GM21515 (cell line): ENCODE measurements at regions not wholly inside any gene's neighbourhood (a gene's known extent, or its start where the extent isn't known, plus 50 kb on each side); places are given as distances from the start of the nearest gene placed in this dataset.
"Not testable (repeated sequence)": the region's sequence is repeated elsewhere in the genome, so short reads cannot be mapped to it uniquely, and the experiment has no call there.

Source experiments
- ATAC-seq: cut with Tn5 transposase; IDR thresholded peaks from one replicate; pipeline ENCODE4 v1.9.1; 2021; ENCODE audit not compliant: unreplicated experiment

DNA sequence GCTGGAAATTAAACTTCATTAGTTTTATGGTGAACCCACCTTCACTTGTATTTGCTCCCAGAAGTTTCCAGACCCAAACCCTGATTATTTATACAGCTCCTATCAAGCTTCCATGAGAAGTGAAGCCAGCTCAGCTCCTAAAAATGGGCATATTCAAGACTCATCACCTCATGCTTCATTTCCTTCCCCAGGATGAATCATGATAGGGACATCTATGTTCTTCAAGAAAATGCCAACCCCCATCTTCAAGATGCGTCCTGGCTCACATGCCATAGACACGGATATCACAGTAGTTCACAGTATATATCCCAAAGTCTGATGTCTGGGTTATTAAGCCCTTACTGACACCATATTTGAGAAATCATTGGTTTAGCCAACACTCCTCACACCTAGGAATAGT is 217.6 kb downstream of the NPR3 start:
- ATAC-seq, result no peak

DNA sequence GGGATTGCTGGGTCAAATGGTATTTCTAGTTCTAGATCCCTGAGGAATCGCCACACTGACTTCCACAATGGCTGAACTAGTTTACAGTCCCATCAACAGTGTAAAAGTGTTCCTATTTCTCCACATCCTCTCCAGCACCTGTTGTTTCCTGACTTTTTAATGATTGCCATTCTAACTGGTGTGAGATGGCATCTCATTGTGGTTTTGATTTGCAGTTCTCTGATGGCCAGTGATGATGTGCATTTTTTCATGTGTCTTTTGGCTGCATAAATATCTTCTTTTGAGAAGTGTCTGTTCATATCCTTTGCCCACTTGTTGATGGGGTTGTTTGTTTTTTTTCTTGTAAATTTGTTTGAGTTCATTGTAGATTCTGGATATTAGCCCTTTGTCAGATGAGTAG is 220.3 kb downstream of the NPR3 start:
- ATAC-seq, result not testable (repeated sequence)

DNA sequence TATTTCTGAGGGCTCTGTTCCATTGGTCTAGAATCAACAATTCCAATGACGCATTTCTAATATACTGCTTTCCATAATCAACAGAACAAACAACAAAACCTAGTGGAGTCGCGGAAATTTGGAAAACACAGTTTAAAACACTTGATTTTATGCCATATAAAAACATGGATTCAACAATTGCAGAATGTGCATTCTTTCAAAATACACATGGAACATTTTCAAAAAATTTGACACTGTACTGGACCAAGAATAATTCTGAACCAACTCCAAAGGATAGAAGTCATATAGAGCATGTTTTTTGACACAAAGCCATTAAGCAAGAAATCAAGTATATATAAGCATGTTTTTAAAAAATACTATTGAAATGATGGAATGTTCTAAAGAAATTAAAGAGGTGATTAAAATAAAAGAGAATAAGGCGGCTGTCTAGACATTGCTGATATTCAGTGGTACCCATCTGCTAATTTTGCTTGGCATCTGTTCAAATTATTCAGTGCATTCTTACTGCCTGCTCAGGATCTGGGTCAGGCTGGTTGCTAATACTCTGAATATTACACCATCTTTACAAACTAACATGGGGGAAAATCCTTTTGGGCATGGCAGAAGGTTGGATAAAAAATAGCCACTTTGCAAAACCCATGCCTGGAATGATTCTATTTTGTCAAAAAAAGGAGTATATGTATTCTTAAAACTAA is 221.3 kb downstream of the NPR3 start:
- no peak for ATAC-seq

DNA sequence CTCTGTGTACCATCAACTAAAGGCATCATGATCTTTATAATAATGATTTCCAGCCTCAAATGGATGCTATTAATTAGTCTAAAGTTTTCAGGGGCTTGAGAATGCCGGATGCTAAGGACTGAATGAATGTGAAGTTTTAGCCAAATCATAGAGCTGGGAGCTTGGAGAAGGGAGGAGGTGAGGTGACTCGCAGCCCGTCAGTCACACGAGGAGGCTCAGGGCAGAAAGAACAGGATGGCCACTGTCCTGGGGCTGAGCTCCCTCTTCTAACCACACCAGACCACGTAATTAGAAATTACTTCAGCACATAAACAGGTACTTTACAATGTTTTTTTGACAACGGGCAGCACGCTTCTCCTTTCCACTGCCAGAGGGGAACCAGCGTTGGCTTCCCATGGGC is 222.6 kb downstream of the NPR3 start:
- ATAC-seq, result no peak

DNA sequence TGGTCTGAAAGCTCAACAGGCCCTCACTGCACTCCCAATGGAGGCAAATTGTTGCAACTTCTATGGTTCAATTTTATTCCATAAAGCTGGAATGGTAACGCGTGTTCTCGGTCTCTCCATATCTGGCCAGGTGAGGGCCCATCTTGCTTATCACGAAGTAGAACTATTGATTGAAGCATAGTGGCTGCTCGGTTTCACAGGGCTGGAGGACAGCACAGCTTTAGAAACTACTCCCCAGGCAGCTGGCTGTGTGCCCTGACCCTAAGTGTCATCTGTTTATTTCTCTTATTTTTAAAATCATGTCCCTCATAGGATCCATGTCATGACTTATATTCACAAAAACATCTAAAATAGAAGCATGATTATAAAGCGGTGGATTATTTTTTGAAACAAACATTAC is 223.4 kb downstream of the NPR3 start:
- no peak for ATAC-seq

DNA sequence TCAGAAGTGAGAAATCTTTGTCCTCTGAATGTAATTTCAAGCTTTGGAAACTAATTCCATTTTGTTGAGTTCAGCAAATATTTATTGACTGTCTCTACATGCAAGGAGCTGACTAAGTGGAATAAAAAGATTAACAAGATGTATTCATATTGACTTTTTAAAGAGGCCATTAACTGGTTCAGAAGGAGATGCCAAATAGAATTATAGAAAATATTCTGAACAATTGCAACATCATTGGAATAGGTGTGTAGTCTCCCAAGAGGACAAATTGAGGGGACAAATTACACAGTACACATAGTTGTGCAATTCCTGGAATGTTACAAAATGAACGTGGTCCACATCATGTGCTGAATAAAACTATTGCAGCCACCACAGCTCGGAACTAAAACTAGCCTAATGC is 224.2 kb downstream of the NPR3 start:
- ATAC-seq, result no peak

DNA sequence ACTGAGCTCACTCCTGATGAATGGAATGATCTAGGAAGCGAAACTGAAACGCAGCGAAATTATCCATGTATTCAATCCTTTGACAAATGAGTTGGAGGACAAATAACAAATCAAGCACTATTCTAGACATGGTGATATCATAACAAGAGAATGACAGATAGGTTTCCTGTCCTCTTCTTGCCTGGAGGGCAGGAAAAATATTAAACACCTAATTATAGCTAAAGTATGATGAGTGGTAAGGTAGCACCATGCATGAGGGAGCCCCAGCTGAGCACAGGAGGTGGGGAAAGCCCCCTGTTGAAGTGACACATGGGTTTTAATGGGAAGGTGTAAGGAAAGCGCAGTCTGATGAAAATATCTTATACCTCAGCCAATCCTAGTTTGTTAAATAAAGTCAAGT is 225.2 kb downstream of the NPR3 start:
- ATAC-seq, result no peak

DNA sequence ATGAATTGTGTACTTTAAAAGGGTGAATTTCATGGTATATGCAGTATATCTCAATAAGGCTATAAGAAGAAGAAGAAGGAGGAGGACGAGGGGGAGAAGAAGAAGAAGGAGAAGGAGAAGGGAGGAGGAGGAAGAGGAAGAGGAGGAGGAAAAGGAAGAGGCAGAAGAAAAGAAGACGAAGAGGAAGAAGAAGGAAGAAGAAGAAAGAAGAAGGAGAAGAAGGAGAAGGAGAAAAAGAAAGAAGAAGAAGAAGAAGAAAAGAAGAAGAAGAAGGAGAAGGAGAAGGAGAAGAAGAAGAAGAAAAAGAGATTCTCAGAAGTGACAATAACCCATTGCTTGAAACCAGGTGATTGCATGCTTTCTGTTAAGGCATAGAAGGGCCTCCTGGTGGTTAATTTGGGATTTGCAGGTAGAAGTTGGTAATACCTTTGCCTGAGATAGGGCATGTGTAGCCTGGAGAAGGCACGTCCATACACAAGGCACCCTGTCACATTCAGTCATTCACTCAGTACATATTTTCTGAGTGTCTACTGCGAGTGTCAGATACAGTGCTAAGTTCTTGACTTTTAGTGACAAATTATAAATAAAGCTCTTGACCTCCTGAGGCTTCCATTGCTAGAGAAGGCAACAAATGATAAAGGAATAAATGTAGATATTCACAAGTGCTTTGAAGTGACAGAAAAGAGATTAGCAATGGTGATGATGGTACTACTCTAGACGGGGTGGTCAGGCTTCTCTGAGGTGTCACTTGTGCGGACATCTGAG is 231.3 kb downstream of the NPR3 start:
- ATAC-seq, result peak; percentile 83

DNA sequence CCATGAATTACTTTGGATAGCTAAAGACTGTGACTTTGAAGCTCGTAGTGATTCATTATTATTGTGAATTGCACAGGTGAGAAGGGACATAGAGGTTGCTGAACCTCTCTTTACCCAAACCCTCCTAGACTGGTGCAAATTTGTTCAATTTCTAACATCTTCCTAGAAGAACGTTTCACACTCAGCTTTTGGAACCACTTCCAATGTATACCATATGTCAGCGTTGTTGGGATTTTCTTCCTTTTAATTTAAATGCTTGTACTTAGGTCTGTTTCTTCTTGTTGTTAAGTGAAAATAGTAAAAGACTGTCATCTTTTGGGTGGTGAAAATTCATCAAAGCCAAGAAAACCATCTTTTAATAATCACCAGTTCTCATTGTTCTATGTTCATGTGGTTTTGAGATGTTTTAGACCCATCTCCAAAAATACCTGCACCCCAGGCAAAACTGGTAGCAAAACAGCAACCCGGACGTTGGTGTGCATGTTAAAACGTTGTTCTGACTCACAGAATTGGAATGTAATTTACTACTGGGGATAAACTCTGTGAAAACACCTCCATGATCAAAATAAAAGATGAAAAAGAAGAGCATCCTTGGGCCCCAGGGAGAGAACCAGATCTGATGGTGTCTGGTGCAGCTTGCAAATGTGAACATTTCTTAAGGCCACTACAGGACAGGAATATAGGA is 238.3 kb downstream of the NPR3 start:
- no peak for ATAC-seq

DNA sequence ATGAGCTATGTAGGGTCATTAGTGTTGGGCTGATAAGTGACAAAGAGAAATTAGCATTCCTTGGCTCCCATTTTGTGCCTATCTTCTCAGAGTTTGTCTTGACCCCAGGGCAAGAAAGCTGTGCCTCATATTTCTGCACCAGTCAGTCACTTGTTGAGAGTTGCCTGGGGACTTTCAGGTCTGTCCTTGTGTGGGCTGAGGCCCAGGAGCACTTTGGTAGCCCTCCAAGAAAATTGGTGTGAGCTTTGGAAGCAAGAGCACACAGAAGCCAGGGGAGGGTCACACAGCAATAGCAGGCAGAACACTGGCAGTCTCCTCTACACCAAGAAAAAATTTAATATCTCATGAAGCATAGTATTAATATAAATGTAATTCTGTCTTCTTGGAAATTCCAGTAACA is 239.9 kb downstream of the NPR3 start:
- ATAC-seq, result no peak

DNA sequence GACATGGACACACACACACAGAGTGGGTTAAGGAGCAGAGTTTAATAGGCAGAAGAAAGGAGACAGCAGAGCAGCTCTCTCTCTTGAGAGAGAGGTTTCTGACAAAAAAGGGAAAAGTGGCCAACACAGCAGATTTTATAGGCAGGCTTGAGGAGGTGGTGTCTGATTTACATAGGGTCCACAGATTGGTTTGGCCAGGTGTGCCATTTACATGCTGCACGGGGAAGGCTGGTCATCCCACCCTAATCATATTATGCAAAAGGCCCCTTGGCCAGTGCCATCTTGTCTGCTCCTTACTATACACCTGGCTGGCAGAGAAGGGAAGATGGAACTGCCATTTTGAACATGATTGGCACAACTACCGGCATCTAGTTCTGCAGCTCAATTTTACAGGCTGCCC is 240.8 kb downstream of the NPR3 start:
- ATAC-seq, result no peak

DNA sequence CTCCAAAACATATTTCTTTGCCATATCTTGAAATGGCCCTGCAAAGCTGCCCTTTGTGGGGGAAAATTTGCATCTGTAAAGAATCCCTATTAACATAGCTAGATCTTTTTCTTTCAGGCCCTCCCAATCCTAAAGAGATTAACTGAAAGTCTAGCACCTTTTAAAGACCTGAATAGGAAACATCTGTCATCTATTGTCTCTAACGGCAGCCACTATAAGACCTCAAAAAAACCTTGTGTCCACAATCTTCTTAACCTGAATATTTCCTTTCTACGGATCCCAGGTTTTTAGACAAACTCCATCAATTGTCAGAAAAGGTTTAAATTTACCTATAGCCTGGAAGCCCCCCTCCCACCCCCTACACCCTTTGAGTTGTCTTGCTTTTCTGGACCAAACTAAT is 241.3 kb downstream of the NPR3 start:
- not testable (repeated sequence) for ATAC-seq

DNA sequence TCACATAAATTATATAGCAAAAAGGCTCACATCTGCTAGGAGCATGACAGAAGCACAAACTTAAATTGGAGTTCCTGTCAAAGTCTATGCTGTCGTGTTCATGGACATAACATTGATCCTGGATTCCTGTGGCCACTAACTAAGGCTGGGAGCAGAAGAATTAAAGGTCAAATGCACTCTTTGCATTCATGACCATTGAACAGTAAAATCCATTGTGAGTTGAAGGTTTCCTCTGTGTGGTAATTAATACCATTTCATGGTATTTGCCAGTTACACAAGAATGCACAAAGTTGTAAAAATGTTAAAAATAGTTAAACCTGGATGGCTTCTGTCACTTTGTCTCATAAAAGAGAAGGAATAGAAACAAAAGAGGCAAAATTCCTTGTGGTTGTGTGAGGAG is 242.6 kb downstream of the NPR3 start:
- ATAC-seq, result no peak

DNA sequence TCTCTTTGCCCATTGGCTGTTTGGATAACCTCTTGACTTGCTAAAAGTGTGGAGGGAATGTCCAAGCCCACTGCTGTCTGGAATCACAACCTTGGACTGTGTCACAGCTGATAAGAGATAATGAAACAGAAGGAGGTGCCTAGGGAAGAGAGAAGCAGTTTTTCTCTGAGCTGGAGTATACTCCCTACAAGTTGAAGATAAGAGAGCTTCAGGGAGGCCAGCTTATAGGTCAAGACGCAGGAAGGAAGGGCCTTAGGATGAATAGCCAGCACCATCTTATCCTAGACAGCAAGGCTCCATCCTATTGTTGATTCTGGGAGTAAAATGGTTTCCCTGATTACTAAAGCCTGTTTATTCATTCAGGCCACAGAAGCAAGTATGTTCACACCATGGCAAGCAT is 244.7 kb downstream of the NPR3 start:
- ATAC-seq, result no peak

DNA sequence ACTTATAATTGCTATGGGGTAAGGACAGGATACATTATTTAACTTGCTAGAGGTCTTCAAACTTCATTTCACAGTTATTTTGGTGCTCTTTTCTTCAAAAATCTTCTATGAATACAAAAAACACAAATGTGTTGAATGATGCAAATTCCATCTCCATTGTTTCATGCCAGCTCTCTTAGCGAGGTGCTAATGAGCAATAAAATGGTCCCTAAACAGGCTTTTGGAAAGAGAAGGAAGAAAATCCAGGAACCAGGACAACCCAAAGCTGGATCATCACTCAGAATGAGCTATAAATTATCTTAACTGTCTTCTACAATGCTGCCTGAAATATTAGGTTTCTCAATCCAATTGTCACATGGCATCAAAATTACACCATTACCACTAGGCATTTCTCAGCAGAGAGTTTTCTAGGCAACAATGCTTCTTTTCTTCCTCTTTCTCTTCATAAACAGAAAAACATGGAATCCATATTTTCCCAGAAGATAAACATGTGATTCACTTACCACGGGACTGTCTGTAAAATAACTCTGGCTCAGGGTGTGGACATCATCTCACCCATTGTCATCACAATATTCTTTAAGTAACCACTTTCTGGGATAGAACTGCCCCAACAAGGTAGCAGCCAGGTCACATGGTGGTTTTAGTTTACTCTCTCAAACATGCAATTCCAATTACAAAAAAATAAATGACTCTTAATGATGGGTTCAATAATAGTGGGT is 249.4 kb downstream of the NPR3 start:
- ATAC-seq, result no peak

DNA sequence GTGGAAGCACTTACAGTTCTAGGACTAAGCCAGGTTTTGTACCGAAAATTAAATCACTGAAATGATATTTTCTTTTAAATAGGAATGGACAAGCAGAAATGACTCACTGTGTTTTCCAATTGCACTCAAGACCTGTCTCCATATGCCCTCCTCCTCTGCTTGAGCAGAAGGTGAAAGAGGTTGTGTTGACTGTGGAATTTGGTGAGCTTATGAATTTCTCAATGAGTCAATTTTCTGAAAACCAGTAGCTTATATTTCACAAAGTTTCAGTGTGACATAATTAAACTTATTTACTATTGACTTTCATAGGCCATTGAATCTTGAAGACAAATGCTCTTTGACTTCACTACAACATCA is 249.9 kb downstream of the NPR3 start:
- ATAC-seq, result no peak

DNA sequence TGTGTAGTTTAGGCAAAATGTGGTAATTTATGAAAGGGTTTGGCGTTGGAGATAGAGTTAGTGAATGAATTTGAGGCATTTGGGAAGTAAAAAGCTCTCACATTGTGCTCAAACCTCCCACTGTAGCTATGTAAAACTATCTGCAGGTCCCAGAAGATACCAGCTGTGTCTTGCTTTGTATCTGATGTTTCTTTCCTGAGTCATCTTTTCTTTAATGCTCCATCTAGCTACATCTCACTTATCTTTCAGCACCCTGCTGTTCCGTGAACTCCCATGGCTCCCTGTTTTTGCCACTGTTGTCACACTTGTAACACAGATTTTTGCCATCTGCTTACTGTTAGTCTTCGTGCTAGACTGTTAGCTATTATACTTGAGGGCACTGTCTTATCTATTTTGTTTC is 253.1 kb downstream of the NPR3 start:
- ATAC-seq, result no peak

DNA sequence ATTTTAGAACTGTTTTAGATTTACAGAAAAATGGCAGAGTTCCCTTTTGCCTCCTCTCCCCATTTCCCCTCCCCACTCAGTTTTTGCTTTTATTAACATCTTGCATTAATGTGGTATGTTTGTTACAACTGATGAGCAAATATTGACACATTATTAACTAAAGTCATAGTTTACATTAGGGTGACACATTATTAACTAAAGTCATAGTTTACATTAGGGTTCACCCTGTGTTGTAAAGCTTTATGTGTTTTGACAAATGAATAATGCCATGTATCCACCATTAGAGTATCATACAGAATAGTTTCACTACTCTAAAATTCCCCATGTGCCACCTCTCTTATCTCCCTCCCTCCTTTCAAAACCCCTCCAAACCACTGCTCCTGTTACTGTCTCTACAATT is 262.5 kb downstream of the NPR3 start:
- ATAC-seq, result no peak

DNA sequence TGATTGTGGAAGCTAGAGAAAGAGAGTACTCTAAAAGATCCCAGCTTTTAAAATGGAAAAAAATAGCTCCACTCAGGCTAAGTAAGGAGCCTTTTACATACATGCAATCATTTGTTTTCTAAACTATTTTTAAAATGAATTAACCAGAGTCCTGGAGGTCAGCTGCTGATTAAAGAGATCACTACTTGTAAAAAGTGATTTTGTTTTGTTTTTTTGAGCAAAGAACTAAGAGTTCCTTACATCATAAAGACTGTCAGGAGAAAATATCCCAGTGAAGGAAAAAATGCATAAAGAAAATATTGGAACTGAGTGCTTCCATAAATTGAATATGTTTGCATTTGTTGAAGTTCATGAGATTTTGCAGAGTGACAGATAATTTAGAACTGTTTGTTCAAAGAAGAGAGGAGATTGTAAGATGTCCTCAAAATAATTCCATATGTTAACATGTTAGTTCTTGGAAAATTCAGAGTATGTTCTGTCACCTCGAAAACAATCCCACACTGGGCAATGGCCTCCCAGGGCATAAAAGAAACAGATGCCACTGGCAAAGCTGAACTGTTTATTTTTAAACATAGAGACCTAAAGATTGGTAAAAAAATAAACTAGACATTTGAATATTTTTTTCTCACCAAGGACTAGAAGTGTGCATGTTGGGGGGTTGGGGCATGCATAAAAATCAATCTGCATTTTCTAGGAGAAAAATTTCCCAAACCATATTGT is 264.7 kb downstream of the NPR3 start:
- no peak for ATAC-seq

DNA sequence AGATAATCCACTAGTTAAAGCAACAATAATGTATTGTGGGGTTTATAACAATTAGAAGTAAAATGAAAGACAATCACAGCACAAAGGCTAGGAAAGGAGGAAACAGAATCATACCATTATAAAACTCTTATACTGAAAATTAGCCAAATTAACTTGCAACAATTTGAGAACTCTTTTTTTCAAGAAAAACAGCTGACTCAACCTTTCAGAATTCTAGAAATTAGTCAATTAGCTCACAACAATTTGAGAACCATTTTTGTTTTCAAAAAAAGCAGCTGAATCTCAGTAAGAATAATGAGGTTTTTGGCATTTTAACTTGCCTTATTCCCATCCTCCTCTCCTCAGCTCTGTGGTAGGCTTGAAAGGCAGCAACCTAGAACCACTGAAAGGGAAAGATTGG is 269.9 kb downstream of the NPR3 start:
- ATAC-seq, result no peak
